CD14-positive monocyte (primary cell): ENCODE measurements at regions not wholly inside any gene's neighbourhood (a gene's known extent, or its start where the extent isn't known, plus 50 kb on each side); places are given as distances from the start of the nearest gene placed in this dataset.

ENCODE experiments used
- DNase-seq, 3 donors: peaks; one replicate each; pipeline ENCODE4 v3.0.0-alpha.2; 2011 to 2022
- H2AFZ ChIP-seq: 2 replicates; pipeline ENCODE4 v1.6.0; 2012; ENCODE audit warnings: mild to moderate bottlenecking, low read depth, low read length, inconsistent platforms; ENCODE audit not compliant: insufficient read depth, poor library complexity, severe bottlenecking
- H3K27ac ChIP-seq, 2 donors: 1 replicate in 1 of 2; 2 replicates in 1 of 2; pipeline ENCODE4 v1.5.1; 2012 to 2013; ENCODE audit warnings: low read length in 2 of 2, control low read depth in 1 of 2, inconsistent platforms in 1 of 2, low read depth in 1 of 2, mild to moderate bottlenecking in 1 of 2
- H3K27me3 ChIP-seq, 2 donors: one replicate each; pipeline versions ENCODE4 v1.6.0 to v1.6.1; 2011 to 2013; ENCODE audit warnings: low read length in 2 of 2; ENCODE audit not compliant: control insufficient read depth in 2 of 2, insufficient read depth in 2 of 2
- H3K36me3 ChIP-seq, 2 donors: replicated peaks in 1 of 2; 1 replicate in 1 of 2; 2 replicates in 1 of 2; pipeline versions ENCODE4 v1.5.1 to v1.6.1; 2012 to 2013; ENCODE audit warnings: low read length in 2 of 2, control low read depth in 1 of 2, inconsistent platforms in 1 of 2, mild to moderate bottlenecking in 1 of 2; ENCODE audit not compliant: insufficient read depth in 2 of 2, control insufficient read depth in 1 of 2
- H3K4me1 ChIP-seq, 2 donors: 1 replicate in 1 of 2; 2 replicates in 1 of 2; pipeline versions ENCODE4 v1.5.1 to v1.6.1; 2012 to 2013; ENCODE audit warnings: low read length in 2 of 2, control low read depth in 1 of 2, inconsistent platforms in 1 of 2, mild to moderate bottlenecking in 1 of 2, moderate library complexity in 1 of 2; ENCODE audit not compliant: insufficient read depth in 2 of 2, control insufficient read depth in 1 of 2
- H3K4me2 ChIP-seq: replicated peaks from 2 replicates; pipeline ENCODE3; 2012; ENCODE audit warnings: low read length, moderate library complexity, mild to moderate bottlenecking; ENCODE audit not compliant: poor library complexity, severe bottlenecking; ENCODE audit errors: extremely low read depth
- H3K4me3 ChIP-seq, 3 experiments: fragments of 200-600 bp in 1 of 3; sonication (generic) in 1 of 3; replicated peaks in 1 of 3; 1 replicate in 2 of 3; 2 replicates in 1 of 3; pipeline ENCODE4 v1.5.1; 2011 to 2013; ENCODE audit warnings: low read length in 3 of 3, mild to moderate bottlenecking in 3 of 3, control low read depth in 2 of 3, low read depth in 2 of 3, inconsistent platforms in 1 of 3, moderate library complexity in 1 of 3
- H3K79me2 ChIP-seq: 2 replicates; pipeline ENCODE4 v1.6.0; 2012; ENCODE audit warnings: mild to moderate bottlenecking, control low read depth, inconsistent platforms, low read length, moderate library complexity; ENCODE audit not compliant: insufficient read depth
- H3K9ac ChIP-seq: 2 replicates; pipeline ENCODE4 v1.6.0; 2017; ENCODE audit warnings: low read length, mild to moderate bottlenecking; ENCODE audit not compliant: insufficient read depth, poor library complexity, severe bottlenecking
- H3K9me3 ChIP-seq, 2 donors: replicated peaks in 1 of 2; 1 replicate in 1 of 2; 2 replicates in 1 of 2; pipeline versions ENCODE4 v1.5.1 to v1.6.1; 2012 to 2013; ENCODE audit warnings: low read length in 2 of 2, control low read depth in 1 of 2; ENCODE audit not compliant: control insufficient read depth in 1 of 2, insufficient read depth in 1 of 2
- H4K20me1 ChIP-seq: 2 replicates; pipeline ENCODE4 v1.6.0; 2012; ENCODE audit warnings: mild to moderate bottlenecking, low read length, control low read depth, moderate library complexity; ENCODE audit not compliant: insufficient read depth
- H3K27ac Mint-ChIP-seq, 7 donors: one replicate each; pipeline ENCODE4 v1.8.0; 2020; ENCODE audit warnings: mild to moderate bottlenecking in 7 of 7, mixed read lengths in 7 of 7, moderate library complexity in 6 of 7, inconsistent platforms in 2 of 7
- H3K27me3 Mint-ChIP-seq, 3 donors: one replicate each; pipeline ENCODE4 v1.8.0; 2021 to 2022; ENCODE audit warnings: low read depth in 3 of 3, mild to moderate bottlenecking in 3 of 3, mixed read lengths in 3 of 3, moderate library complexity in 3 of 3, inconsistent platforms in 1 of 3
- H3K36me3 Mint-ChIP-seq, 2 donors: one replicate each; pipeline ENCODE4 v1.8.0; 2020; ENCODE audit warnings: mixed read lengths in 2 of 2, inconsistent platforms in 1 of 2, mild to moderate bottlenecking in 1 of 2
- H3K4me1 Mint-ChIP-seq: one replicate; pipeline ENCODE4 v1.8.0; 2020; ENCODE audit warnings: mild to moderate bottlenecking, mixed read lengths
- H3K4me3 Mint-ChIP-seq, 2 donors: one replicate each; pipeline ENCODE4 v1.8.0; 2020; ENCODE audit warnings: mild to moderate bottlenecking in 2 of 2, mixed read lengths in 2 of 2, moderate library complexity in 1 of 2
- H3K9me3 Mint-ChIP-seq, 7 donors: one replicate each; pipeline ENCODE4 v1.8.0; 2020 to 2022; ENCODE audit warnings: mixed read lengths in 7 of 7, mild to moderate bottlenecking in 6 of 7, moderate library complexity in 6 of 7, inconsistent platforms in 2 of 7
- WGBS: methylation state at CpG from one replicate; pipeline ENCODE4 v1.1.5; 2013; ENCODE audit warnings: missing lambda C conversion rate; ENCODE audit not compliant: insufficient coverage; 5-methylcytosine and 5-hydroxymethylcytosine counted together
- intact Hi-C, 2 donors: fragments of 100-400 bp; cut with micrococcal nuclease; formaldehyde crosslinking; loops; one replicate each; pipeline versions ENCODE4 v1.15.0 to v1.15.1; 2023
- TF ChIP-seq, protein P1 (sequence below): fragments of 200-600 bp; IDR thresholded peaks from one replicate; pipeline ENCODE4 v1.8.0; 2022; ENCODE audit warnings: antibody characterized with exemption, mild to moderate bottlenecking

DNA sequence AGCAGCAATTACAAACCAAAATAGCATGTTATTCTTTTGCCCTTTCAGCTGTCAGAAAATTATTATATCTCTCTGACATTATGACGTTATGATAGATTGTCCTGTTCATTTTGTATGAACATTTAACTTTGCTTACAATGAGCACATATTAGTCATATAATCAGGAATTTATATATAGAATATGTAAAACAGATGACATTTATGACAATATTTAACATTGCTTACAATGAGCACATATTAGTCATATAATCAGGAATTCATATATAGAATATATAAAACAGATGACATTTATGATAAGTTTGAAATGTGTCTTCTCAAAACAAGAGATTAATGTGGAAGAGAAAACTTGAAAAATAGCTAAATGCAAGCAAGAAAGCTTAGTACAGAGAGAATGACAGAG is 1180.2 kb downstream of the CDH12 start:
- WGBS = no CpG with 5 or more reads among the region's 1 CpG
- Mint-ChIP-seq H3K27me3 (no peaks in the 10 kb centered on the region), H3K27ac (no peak overlapping the region), H3K4me1 (no peaks in the 10 kb centered on the region), H3K9me3 (peaks cover 0 to 4% (median 0%) of the 10 kb centered on the region in 7 donors), H3K4me3 (no peak overlapping the region), H3K36me3 (no peaks in the 10 kb centered on the region)
- no peaks in the 10 kb centered on the region for H3K36me3 ChIP-seq
- TF ChIP-seq, protein P1, sequence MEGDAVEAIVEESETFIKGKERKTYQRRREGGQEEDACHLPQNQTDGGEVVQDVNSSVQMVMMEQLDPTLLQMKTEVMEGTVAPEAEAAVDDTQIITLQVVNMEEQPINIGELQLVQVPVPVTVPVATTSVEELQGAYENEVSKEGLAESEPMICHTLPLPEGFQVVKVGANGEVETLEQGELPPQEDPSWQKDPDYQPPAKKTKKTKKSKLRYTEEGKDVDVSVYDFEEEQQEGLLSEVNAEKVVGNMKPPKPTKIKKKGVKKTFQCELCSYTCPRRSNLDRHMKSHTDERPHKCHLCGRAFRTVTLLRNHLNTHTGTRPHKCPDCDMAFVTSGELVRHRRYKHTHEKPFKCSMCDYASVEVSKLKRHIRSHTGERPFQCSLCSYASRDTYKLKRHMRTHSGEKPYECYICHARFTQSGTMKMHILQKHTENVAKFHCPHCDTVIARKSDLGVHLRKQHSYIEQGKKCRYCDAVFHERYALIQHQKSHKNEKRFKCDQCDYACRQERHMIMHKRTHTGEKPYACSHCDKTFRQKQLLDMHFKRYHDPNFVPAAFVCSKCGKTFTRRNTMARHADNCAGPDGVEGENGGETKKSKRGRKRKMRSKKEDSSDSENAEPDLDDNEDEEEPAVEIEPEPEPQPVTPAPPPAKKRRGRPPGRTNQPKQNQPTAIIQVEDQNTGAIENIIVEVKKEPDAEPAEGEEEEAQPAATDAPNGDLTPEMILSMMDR = no peak
- H4K20me1 ChIP-seq = no peaks in the 10 kb centered on the region
- no peaks in the 10 kb centered on the region for H3K27me3 ChIP-seq
- no peaks in the 10 kb centered on the region for H3K79me2 ChIP-seq
- no peak for DNase-seq
- no peak overlapping the region for H3K9ac ChIP-seq
- H3K4me1 ChIP-seq = no peaks in the 10 kb centered on the region
- H3K27ac ChIP-seq = no peak overlapping the region
- H2AFZ ChIP-seq = no peak overlapping the region
- H3K9me3 ChIP-seq = peaks cover 0 to 2% of the 10 kb centered on the region in 2 donors
- intact Hi-C loops = no loop called here
- no peak overlapping the region for H3K4me3 ChIP-seq
- H3K4me2 ChIP-seq = no peak overlapping the region

DNA sequence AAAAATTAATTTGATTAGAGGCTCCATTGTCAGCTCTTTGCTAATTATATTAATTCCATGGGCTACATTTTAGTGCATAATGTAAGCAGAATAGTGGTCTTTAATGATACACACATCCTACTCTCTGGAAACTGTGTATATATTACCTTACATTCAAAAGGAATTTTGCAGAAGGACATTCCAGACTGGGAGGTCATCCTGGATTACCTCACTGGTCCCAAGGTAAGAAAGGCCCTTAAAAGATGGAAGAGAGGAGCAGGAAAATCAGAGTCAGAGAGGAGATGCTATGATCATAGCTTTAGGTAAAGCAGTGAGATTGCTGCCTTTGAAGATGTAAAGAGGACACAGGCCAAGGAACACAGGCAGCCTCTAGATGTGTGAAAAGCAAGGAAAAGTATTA is 1180.8 kb downstream of the CDH12 start:
- Histone ChIP-seq H4K20me1 (no peaks in the 10 kb centered on the region), H3K27ac (no peak overlapping the region), H3K4me2 (no peak overlapping the region), H3K27me3 (no peaks in the 10 kb centered on the region), H3K9me3 (peaks cover 0 to 2% of the 10 kb centered on the region in 2 donors), H3K4me3 (no peak overlapping the region), H2AFZ (no peak overlapping the region), H3K79me2 (no peaks in the 10 kb centered on the region), H3K36me3 (no peaks in the 10 kb centered on the region), H3K9ac (no peak overlapping the region), H3K4me1 (no peaks in the 10 kb centered on the region)
- Mint-ChIP-seq H3K4me3 (no peak overlapping the region), H3K9me3 (peaks cover 0 to 4% (median 0%) of the 10 kb centered on the region in 7 donors), H3K27ac (no peak overlapping the region), H3K4me1 (no peaks in the 10 kb centered on the region), H3K36me3 (no peaks in the 10 kb centered on the region), H3K27me3 (no peaks in the 10 kb centered on the region)
- intact Hi-C loops = no loop called here
- TF ChIP-seq, protein P1 = no peak
- DNase-seq = no peak
